ENCODE measurements at regions not wholly inside any gene's neighbourhood (a gene's known extent, or its start where the extent isn't known, plus 50 kb on each side); places are given as distances from the start of the nearest gene placed in this dataset.
"Not testable (repeated sequence)": the region's sequence is repeated elsewhere in the genome, so short reads cannot be mapped to it uniquely, and the experiment has no call there.

- no peak overlapping the region for H3K4me3 ChIP-seq (ENCODE audit: insufficient read depth, low read depth, low read length, poor library complexity, severe bottlenecking)
- DNase-seq = no peak
- H3K27ac ChIP-seq (ENCODE audit: insufficient read depth, low read length, poor library complexity, severe bottlenecking) = no peak overlapping the region
- no peaks in the 10 kb centered on the region for H3K9me3 ChIP-seq (ENCODE audit: control insufficient read depth, low read length)
- H3K27me3 ChIP-seq (replicated peaks; ENCODE audit: control insufficient read depth, insufficient read depth, low read length, poor library complexity, severe bottlenecking) = no peaks in the 10 kb centered on the region
- no peaks in the 10 kb centered on the region for H3K4me1 ChIP-seq (ENCODE audit: control insufficient read depth, insufficient read depth, low read length, poor library complexity, severe bottlenecking)
- no peaks in the 10 kb centered on the region for H3K36me3 ChIP-seq (ENCODE audit: control insufficient read depth, insufficient read depth, low read length)
These were observed 116.6 kb upstream of the SALL1 start for GRCh38 chr16:51267681-51268080.

- Histone ChIP-seq H3K36me3 (ENCODE audit: control insufficient read depth, insufficient read depth, low read length) (no peaks in the 10 kb centered on the region), H3K27ac (ENCODE audit: insufficient read depth, low read length, poor library complexity, severe bottlenecking) (no peak overlapping the region), H3K4me3 (ENCODE audit: insufficient read depth, low read depth, low read length, poor library complexity, severe bottlenecking) (no peak overlapping the region), H3K4me1 (ENCODE audit: control insufficient read depth, insufficient read depth, low read length, poor library complexity, severe bottlenecking) (no peaks in the 10 kb centered on the region), H3K9me3 (ENCODE audit: control insufficient read depth, low read length) (no peaks in the 10 kb centered on the region), H3K27me3 (replicated peaks; ENCODE audit: control insufficient read depth, insufficient read depth, low read length, poor library complexity, severe bottlenecking) (no peaks in the 10 kb centered on the region)
- DNase-seq = no peak
These were observed 111.4 kb upstream of the SALL1 start for GRCh38 chr16:51262428-51262827.

GRCh38 chr16:51261919-51262318 is 110.8 kb upstream of the SALL1 start:
- DNase-seq = no peak
- Histone ChIP-seq H3K4me1 (ENCODE audit: control insufficient read depth, insufficient read depth, low read length, poor library complexity, severe bottlenecking) (no peaks in the 10 kb centered on the region), H3K9me3 (ENCODE audit: control insufficient read depth, low read length) (no peaks in the 10 kb centered on the region), H3K27me3 (replicated peaks; ENCODE audit: control insufficient read depth, insufficient read depth, low read length, poor library complexity, severe bottlenecking) (no peaks in the 10 kb centered on the region), H3K36me3 (ENCODE audit: control insufficient read depth, insufficient read depth, low read length) (no peaks in the 10 kb centered on the region), H3K4me3 (ENCODE audit: insufficient read depth, low read depth, low read length, poor library complexity, severe bottlenecking) (no peak overlapping the region), H3K27ac (ENCODE audit: insufficient read depth, low read length, poor library complexity, severe bottlenecking) (no peak overlapping the region)

- Histone ChIP-seq H3K27me3 (replicated peaks; ENCODE audit: control insufficient read depth, insufficient read depth, low read length, poor library complexity, severe bottlenecking) (no peaks in the 10 kb centered on the region), H3K4me1 (ENCODE audit: control insufficient read depth, insufficient read depth, low read length, poor library complexity, severe bottlenecking) (no peaks in the 10 kb centered on the region), H3K4me3 (ENCODE audit: insufficient read depth, low read depth, low read length, poor library complexity, severe bottlenecking) (no peak overlapping the region), H3K36me3 (ENCODE audit: control insufficient read depth, insufficient read depth, low read length) (no peaks in the 10 kb centered on the region), H3K27ac (ENCODE audit: insufficient read depth, low read length, poor library complexity, severe bottlenecking) (no peak overlapping the region), H3K9me3 (ENCODE audit: control insufficient read depth, low read length) (no peaks in the 10 kb centered on the region)
- DNase-seq = no peak
These were observed 104.4 kb upstream of the SALL1 start for GRCh38 chr16:51255349-51255972.

GRCh38 chr16:51254390-51254789 is 103.3 kb upstream of the SALL1 start:
- DNase-seq; H3K27ac ChIP-seq (ENCODE audit: insufficient read depth, low read length, poor library complexity, severe bottlenecking): not testable (repeated sequence)

GRCh38 chr16:51248217-51248616 is 97.1 kb upstream of the SALL1 start:
- Histone ChIP-seq H3K27ac (ENCODE audit: insufficient read depth, low read length, poor library complexity, severe bottlenecking) (no peak overlapping the region), H3K4me1 (ENCODE audit: control insufficient read depth, insufficient read depth, low read length, poor library complexity, severe bottlenecking) (no peaks in the 10 kb centered on the region), H3K9me3 (ENCODE audit: control insufficient read depth, low read length) (no peaks in the 10 kb centered on the region), H3K36me3 (ENCODE audit: control insufficient read depth, insufficient read depth, low read length) (no peaks in the 10 kb centered on the region), H3K27me3 (replicated peaks; ENCODE audit: control insufficient read depth, insufficient read depth, low read length, poor library complexity, severe bottlenecking) (no peaks in the 10 kb centered on the region), H3K4me3 (ENCODE audit: insufficient read depth, low read depth, low read length, poor library complexity, severe bottlenecking) (no peak overlapping the region)
- DNase-seq = no peak

More at GRCh38 chr16:51254390-51254789, 103.3 kb upstream of the SALL1 start:
- H3K4me1 ChIP-seq (ENCODE audit: control insufficient read depth, insufficient read depth, low read length, poor library complexity, severe bottlenecking); H3K27me3 ChIP-seq (replicated peaks; ENCODE audit: control insufficient read depth, insufficient read depth, low read length, poor library complexity, severe bottlenecking); H3K36me3 ChIP-seq (ENCODE audit: control insufficient read depth, insufficient read depth, low read length); H3K4me3 ChIP-seq (ENCODE audit: insufficient read depth, low read depth, low read length, poor library complexity, severe bottlenecking); H3K9me3 ChIP-seq (ENCODE audit: control insufficient read depth, low read length): not testable (repeated sequence)

- H3K9me3 ChIP-seq (ENCODE audit: control insufficient read depth, low read length) = no peaks in the 10 kb centered on the region
- no peak for DNase-seq
- H3K36me3 ChIP-seq (ENCODE audit: control insufficient read depth, insufficient read depth, low read length) = no peaks in the 10 kb centered on the region
- H3K4me3 ChIP-seq (ENCODE audit: insufficient read depth, low read depth, low read length, poor library complexity, severe bottlenecking) = no peak overlapping the region
- no peak overlapping the region for H3K27ac ChIP-seq (ENCODE audit: insufficient read depth, low read length, poor library complexity, severe bottlenecking)
- H3K4me1 ChIP-seq (ENCODE audit: control insufficient read depth, insufficient read depth, low read length, poor library complexity, severe bottlenecking) = no peaks in the 10 kb centered on the region
- H3K27me3 ChIP-seq (replicated peaks; ENCODE audit: control insufficient read depth, insufficient read depth, low read length, poor library complexity, severe bottlenecking) = no peaks in the 10 kb centered on the region
These were observed 94.6 kb upstream of the SALL1 start for GRCh38 chr16:51245658-51245995.

- H3K27me3 ChIP-seq (replicated peaks; ENCODE audit: control insufficient read depth, insufficient read depth, low read length, poor library complexity, severe bottlenecking) = no peaks in the 10 kb centered on the region
These were observed 94.0 kb upstream of the SALL1 start for GRCh38 chr16:51244887-51245657.

GRCh38 chr16:51243936-51244436 is 92.9 kb upstream of the SALL1 start:
- H3K36me3 ChIP-seq (ENCODE audit: control insufficient read depth, insufficient read depth, low read length) = no peaks in the 10 kb centered on the region

More at GRCh38 chr16:51244887-51245657, 94.0 kb upstream of the SALL1 start:
- no peak overlapping the region for H3K27ac ChIP-seq (ENCODE audit: insufficient read depth, low read length, poor library complexity, severe bottlenecking)
- H3K4me3 ChIP-seq (ENCODE audit: insufficient read depth, low read depth, low read length, poor library complexity, severe bottlenecking) = no peak overlapping the region
- no peaks in the 10 kb centered on the region for H3K36me3 ChIP-seq (ENCODE audit: control insufficient read depth, insufficient read depth, low read length)
- H3K9me3 ChIP-seq (ENCODE audit: control insufficient read depth, low read length) = no peaks in the 10 kb centered on the region
- no peak for DNase-seq
- no peaks in the 10 kb centered on the region for H3K4me1 ChIP-seq (ENCODE audit: control insufficient read depth, insufficient read depth, low read length, poor library complexity, severe bottlenecking)

GRCh38 chr16:51242296-51242994 is 91.4 kb upstream of the SALL1 start:
- Histone ChIP-seq H3K27ac (ENCODE audit: insufficient read depth, low read length, poor library complexity, severe bottlenecking) (no peak overlapping the region), H3K4me1 (ENCODE audit: control insufficient read depth, insufficient read depth, low read length, poor library complexity, severe bottlenecking) (no peaks in the 10 kb centered on the region), H3K4me3 (ENCODE audit: insufficient read depth, low read depth, low read length, poor library complexity, severe bottlenecking) (no peak overlapping the region), H3K9me3 (ENCODE audit: control insufficient read depth, low read length) (no peaks in the 10 kb centered on the region), H3K27me3 (replicated peaks; ENCODE audit: control insufficient read depth, insufficient read depth, low read length, poor library complexity, severe bottlenecking) (no peaks in the 10 kb centered on the region), H3K36me3 (ENCODE audit: control insufficient read depth, insufficient read depth, low read length) (no peaks in the 10 kb centered on the region)
- no peak for DNase-seq

More at GRCh38 chr16:51243936-51244436, 92.9 kb upstream of the SALL1 start:
- H3K9me3 ChIP-seq (ENCODE audit: control insufficient read depth, low read length) = no peaks in the 10 kb centered on the region
- H3K4me1 ChIP-seq (ENCODE audit: control insufficient read depth, insufficient read depth, low read length, poor library complexity, severe bottlenecking) = no peaks in the 10 kb centered on the region
- H3K27me3 ChIP-seq (replicated peaks; ENCODE audit: control insufficient read depth, insufficient read depth, low read length, poor library complexity, severe bottlenecking) = no peaks in the 10 kb centered on the region
- H3K27ac ChIP-seq (ENCODE audit: insufficient read depth, low read length, poor library complexity, severe bottlenecking) = no peak overlapping the region
- no peak for DNase-seq
- no peak overlapping the region for H3K4me3 ChIP-seq (ENCODE audit: insufficient read depth, low read depth, low read length, poor library complexity, severe bottlenecking)

Data from effector memory CD4-positive, alpha-beta T cell (primary cell).